OCI-M1 (cell line): ENCODE measurements at regions not wholly inside any gene's neighbourhood (a gene's known extent, or its start where the extent isn't known, plus 50 kb on each side); places are given as distances from the start of the nearest gene placed in this dataset.
"Not testable (repeated sequence)": the region's sequence is repeated elsewhere in the genome, so short reads cannot be mapped to it uniquely, and the experiment has no call there.

ENCODE experiments used
- DNase-seq: peaks from one replicate; lab custom pipeline; 2025; lab: John Stamatoyannopoulos, UW

DNA sequence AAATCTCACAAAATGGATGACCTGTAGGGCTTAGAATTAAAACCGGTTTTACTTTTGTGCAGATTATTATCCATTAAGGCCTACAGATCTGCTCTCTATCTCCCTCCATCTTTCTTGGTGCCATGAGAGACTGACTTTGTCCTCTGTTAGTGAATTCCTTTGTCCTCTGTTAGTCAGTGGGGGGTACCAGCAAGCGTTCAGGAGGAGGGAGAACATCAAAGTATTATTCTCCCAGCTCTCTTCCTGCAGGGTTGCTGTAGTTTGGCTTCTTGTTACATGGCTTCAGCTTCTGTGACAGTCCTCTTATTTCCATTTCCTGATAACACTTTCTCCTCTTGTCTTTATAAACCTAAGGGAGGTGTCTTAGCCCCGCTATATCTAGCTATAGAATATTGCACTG lies 850.5 kb upstream of the SEMA6A start:
- no peak for DNase-seq

DNA sequence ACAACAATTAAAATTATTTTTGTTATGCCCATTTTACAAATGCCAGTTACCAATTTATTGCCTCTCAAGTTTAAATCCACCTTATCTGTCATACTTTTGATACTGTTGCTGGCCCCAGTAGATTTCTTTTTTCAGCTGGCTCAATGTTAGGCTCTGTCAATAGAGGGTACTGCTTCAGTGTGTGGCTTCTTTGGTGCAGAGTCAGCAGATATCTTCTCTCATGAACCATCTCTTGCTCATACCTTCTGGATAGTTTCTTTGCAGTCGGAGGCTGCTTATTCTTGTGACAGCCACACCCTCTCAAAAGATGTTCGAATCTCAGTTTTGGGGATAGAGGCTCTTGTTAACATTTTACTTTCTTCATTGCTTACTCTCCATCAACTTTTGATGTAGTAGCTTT lies 849.9 kb upstream of the SEMA6A start:
- no peak for DNase-seq

DNA sequence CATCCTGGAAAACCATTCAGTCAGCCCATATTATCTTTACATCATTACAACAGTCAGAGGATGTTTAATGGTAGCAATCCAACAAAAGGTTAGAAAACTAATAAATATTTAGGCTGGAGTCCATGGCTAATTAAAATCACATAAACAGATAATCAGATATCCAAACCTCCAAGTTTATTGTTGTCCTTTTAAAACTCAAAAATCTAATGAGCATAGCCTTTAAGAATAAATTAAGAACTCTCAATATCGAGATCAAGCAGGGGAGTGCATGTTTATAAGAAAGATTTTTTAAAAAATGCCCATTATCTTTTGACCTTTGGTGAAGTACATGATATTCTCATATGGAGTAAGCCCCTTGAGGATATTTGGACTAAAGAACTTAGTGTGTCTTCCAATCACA lies 842.9 kb upstream of the SEMA6A start:
- DNase-seq: no peak

DNA sequence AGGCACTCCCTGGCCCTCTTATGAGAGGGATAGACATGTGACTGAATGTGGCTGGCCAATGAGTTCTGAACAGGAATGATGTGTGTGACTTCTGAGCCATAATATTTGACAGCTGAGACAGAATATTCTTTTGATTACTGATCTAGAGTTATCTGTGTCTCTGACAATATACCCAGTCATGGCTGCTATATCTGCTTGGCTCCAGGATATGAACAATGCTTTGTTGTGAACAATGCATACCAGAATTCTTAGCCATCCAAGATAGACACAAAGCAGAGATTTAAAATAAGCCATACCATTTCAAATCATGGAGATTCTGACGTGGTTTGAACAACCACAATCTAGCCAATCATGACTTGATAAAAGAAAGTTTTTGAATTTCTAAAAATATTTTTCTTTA lies 840.3 kb upstream of the SEMA6A start:
- no peak for DNase-seq

DNA sequence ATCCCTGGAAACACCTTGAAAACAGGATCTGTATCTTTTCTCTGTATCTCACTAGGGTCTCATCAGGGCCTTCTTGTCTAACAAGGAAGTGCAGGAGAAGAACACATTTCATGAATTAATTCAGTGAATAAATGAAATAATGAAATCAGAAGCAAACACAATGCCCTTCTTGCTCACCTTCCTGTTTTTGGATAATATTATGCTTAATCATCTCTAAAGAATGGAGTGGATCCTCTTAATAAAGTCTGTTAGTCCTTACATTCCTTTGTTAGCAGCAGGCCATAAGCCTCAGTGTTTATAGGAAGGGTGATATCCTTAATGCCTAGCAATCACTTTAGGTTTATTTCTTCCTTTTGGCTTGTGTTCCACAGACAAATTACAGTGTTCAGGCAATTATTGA lies 837.1 kb upstream of the SEMA6A start:
- no peak for DNase-seq

DNA sequence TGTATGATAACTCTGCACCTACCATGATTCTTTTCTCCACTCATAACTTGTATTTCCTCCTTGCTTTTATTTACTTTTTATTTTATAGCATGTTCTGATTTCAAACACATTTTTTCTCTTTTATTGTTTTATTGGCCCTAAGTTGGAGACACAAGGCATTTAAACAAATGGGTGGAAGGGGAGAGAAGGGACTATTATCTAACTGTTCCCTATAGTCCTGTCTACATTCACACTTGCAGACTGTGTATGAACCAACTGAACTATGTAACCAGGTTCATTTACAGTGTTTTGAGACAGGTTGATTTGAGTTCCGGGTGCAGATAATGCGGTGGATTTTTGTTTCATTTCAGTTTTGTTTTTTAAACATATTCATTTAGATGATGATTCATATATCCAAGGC lies 830.6 kb upstream of the SEMA6A start:
- no peak for DNase-seq

DNA sequence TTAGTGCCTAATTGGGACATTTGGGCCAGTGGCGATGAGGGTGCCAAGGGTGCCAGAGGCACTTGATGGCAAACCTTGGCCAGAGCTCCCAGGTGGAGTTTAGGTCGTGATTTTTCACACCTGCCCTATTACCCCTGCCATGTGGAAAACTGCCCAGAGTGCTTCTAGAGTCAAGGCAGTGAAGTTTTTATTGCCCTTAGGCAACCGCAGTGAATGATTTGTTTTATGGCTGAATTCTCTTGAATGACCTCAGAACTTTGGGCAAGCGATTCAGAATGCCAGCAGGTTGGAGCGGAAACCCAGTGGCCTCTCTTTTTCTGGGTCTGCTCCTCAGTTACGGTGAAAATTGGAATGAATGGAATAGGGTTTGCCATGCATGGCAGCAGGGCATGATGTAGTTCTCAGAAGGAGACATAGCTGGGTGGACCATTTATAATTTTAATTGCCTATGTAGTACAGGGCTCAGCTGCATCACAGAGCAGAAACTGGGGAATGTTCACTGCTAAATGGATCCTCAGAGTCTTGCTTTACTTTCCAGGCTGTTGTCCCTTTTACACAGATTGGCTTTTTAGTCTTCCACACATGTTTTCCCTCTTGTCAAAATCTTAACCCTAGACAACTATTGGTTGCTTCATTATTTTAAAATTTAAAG lies 820.0 kb upstream of the SEMA6A start:
- no peak for DNase-seq

DNA sequence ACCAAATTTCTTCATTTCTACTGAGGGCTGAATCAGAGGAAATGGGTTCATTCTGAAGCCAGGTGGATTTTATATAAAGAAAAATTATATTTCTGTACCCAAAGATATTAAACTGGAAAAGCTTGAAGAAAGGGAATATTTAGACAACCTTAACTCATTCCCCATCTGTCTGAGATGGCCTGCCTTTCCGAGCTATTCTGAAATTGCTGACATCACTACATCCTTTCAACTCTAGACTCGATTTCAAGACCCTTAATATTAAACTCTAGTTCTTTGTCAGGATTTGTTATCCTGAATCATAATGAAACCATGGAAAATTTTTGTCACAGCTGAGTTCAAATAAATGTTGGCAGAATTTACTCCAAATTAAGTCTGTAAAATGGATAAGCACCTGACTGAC lies 818.5 kb upstream of the SEMA6A start:
- DNase-seq: no peak

DNA sequence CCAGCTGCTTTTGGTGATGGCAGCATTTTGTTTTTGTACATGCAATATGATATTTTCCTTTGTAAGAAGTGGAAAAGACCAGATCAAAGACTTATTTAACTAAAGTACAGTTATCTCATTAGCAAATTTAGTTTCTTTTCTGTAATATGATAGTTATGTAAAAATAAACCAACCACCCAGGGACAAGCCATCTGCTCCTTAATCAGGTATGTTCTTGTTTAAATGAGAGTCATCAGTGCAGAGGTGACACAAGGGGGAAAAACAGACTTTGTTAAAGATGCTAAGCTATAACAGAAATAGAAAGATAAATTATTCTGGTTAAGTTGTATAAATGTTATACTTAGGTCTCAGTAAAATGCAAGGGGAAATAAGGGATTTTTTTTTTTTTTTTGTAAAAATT lies 805.7 kb upstream of the SEMA6A start:
- DNase-seq: no peak

DNA sequence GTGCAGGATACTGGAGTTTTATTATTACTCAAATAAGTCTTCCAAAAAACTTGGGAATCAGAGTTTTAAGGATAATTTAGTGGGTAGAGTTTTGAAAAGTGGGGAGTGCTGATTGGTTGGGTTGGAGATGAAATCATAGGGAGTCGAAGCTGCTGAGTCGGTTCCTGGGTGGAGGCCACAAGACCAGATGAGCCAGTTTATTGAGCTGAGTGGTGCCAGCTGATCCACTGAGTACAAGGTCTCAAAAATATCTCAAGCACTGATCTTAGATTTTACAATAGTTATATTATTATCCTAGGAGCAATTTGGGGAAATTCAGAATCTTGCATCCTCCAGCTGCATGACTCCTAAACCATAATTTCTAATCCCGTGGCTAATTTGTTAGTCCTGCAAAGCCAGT lies 804.9 kb upstream of the SEMA6A start:
- DNase-seq: no peak

DNA sequence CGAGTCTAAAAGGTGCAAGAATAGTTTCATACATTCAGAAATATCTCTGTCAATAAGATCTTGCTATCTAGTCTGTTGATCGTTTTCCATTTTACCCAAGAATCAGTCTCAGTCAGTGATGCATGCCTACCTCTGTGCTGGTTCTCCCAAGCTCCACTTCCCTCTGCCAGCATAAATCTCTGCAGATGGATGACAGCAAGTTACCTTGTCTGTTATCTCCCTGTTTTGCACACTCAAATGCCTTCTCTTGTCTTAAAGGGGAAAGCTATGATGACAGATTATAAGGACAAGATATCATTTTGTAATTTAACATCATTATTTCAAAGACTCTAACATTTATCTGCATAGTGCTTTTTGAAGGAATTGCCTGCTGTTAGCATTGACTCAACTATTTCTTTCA lies 802.1 kb upstream of the SEMA6A start:
- DNase-seq: no peak

DNA sequence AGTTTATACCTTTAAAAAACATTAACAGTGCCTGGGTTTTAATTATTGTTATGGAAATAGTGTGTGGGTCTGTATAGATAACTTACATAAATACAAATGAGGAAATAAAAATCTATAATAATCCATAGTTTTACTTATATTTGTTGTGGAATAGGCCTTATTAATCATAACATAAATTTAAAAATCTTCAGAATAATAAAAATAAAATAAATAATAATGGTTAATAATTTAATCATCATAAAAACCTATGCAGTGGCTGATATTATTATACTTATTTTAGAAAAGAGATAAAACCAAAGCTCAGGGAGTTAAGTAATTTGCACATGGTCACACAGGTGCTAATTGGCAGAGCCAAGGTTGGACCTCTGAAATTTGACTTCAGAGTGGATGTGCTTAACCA lies 785.3 kb upstream of the SEMA6A start:
- no peak for DNase-seq

DNA sequence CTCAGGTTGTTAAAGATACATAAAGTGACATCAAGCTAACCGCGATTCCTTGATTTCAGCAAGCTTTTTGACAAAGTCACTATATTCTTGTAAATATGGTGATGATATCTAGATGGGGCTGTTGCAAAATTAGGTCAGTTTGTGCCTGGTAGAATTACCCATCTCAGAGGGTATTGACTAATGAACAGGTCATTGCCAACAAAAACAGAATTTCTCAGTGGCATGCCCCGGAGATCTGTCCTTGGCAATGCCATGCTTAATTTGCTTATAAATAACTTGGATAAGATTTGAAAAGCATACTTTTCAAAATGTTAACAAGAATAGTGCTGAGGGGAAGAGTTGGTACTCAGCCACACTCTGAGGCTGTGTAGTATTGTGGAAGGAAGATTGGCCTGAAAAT lies 783.3 kb upstream of the SEMA6A start:
- DNase-seq: no peak

DNA sequence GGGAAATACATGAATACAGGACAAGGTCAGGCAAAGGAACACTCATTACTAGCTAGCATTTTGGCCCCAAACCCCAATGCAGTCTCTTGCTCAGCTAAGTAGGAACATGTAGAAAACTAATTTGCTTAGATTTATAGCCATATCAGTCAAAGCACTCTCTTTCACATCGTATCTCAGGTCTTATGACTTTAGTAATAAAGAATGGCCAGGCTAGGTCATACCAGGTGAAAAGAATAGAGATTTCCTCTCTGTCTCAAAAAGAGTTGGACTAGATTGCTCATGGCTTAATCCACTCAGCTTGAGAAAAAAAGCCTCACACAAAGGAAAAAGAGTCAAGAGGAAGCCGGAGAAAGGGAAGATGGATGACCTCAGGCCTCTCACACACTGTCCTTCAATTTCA lies 772.7 kb upstream of the SEMA6A start:
- no peak for DNase-seq

DNA sequence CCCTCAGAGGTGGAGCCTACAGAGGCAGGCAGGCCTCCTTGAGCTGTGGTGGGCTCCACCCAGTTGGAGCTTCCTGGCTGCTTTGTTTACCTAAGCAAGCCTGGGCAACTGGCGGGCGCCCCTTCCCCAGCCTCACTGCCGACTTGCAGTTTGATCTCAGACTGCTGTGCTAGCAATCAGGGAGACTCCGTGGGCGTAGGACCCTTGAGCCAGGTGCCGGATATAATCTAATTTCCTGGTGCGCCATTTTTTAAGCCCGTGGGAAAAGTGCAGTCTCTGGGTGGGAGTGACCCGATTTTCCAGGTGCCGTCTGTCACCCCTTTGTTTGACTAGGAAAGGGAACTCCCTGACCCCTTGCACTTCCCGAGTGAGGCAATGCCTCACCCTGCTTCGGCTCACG lies 769.1 kb upstream of the SEMA6A start:
- DNase-seq: not testable (repeated sequence)

DNA sequence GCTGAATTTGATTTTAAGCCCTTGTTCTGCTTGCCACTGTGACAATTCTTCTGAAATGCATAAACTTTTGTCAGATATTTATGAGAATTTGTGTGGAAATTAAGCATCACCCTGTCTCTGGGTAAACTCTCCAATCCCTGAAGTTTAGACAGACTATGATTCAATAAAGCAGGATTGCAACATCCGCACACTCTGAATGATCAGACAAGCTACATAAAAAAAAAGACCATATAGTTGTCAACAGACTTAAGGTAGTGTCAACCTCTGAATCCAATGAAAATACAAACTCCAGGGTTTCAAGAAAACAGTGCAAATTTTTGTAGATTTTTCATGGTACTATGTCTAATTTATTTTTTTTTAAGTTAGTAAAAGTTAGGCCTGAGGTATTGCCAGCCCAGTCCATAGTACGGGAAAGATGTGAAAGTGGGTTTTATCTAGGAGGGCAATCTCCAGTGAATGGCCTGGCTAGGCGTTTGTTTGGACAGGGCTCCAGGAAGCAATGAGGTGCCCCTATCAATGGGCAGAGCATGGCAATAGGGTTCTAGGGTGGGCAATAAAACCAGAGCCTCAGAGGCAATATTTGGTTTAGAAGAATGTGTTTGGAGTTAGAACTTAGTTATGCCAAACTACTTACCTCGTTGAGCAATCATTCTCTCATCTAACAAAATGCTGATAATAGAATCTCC lies 762.6 kb upstream of the SEMA6A start:
- no peak for DNase-seq

DNA sequence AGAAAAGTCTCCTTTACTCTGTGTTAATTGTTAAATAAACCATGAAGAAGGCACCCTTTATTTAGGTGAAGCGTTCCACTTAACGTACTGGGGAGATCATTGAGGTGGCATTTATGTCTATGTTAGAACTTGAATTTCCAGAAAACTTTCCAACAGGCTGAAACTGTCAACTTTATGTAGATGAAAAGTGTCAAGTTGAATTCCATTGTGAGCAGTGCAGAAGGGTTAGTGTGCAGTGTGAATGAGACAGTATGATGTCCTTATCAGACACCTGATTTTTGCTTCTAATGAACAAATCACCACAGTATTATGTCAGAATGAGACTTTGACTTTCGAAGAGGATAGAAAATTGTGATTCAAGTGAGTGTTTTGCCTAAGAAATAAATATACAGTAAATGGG lies 761.6 kb upstream of the SEMA6A start:
- DNase-seq: no peak

DNA sequence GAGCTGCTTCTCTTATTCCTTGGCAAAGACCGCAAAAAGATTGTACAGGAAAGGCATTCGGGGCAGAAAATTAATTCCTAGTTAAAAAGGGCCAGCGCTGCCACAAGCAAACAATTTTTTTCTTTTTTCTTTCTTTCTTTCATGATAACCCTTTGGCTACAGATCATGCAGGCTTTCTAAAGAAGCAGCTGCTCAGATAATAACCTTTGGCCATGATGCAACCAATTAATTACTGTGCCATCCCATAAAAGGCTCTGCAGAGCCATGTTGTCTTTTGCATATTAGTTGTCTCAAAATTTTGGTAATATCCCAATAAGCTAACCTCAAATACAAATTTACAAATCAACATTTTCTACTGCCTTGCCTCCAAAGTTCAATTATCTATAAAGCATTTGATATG lies 758.4 kb upstream of the SEMA6A start:
- no peak for DNase-seq

DNA sequence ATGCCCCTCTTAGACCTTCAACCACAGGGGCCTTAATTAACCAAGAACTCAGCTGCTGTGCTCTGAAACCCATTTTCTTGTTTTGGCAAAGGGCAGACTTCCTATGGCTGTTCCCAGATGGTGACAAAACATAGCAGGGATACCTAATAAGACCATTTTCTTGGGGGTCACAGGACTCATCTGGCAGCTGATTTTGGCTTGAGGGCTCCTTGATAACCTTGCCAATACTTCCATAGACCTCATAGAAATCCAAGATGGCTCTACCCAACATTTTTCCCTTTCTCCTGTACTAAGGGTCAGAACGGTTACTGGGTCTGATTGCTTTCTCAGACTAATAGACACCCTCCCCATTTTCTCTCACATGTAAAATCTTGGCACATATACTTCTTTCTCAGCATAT lies 757.7 kb upstream of the SEMA6A start:
- DNase-seq: no peak

DNA sequence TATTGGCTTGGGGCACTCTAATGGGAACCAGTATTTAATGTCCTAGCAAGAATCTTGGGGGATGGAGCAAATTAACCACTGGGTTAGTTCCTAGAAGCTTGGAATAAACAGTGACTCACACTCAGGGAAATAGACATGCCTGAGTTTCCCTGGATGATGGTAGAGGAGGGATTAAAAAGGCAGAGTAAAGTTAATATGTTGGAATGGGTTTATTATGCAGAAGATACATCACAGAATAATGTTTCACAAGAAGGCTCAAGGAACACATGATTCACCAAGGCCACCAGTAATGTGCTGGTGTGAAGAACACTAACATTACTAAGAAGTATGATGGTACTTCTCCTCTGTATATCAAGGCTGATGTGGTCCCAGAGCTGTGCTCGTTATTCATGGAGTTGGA lies 752.9 kb upstream of the SEMA6A start:
- no peak for DNase-seq

DNA sequence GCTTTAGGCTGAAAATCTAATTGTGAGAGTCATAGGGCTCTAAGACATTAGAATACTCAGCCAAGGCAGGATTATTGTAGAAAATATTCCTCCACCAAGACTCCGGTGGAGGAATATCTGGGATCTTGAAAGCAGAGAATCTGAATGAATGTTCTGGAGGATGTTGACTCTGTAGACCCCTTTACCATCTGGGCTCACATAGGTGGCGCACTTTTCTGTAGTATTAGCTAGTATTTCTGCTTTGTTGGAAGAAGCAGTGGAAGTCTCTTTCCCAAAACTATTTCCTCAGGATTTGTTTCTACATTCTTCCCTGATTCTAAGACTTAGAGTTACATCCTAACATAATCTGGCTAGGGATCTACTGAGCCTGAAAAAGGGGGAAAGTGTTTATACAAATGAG lies 752.4 kb upstream of the SEMA6A start:
- DNase-seq: no peak

DNA sequence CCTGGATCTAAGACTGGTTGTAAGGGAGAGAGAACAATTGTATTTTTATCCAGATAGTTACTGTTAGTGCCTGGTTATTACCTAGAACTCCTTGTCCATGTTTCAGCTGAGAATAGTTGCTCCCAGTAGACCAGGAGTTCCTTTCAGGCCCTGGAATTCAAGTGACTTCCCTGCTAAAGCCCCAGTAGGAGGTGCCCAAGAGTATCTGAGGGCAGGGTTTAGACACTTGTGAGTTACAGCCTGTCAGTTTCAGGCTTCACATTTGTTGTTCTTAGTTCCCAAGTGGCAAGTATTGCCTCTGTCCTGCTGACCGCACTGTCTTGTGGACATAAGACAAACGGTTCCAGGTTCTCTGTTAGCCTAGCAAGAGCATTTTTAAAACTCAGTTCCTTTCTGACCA lies 743.9 kb upstream of the SEMA6A start:
- DNase-seq: no peak

DNA sequence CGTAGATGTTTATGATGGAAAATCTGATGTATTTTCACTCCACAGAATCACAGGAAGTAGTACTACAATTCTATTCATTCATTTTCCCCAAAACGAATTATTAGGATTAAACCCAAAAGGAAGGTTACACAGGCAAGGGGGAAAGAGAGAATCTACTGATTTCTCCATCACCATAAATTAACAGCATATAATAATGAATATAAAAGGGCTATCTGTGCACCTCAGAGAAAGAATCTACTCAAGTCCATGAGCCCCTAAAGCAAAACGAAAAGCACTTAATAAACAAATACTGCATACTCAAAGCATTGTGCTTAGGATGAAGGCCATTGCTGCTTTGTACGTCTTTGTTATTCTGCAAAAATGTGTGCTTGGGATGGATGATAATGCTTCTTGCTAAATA lies 740.5 kb upstream of the SEMA6A start:
- no peak for DNase-seq

DNA sequence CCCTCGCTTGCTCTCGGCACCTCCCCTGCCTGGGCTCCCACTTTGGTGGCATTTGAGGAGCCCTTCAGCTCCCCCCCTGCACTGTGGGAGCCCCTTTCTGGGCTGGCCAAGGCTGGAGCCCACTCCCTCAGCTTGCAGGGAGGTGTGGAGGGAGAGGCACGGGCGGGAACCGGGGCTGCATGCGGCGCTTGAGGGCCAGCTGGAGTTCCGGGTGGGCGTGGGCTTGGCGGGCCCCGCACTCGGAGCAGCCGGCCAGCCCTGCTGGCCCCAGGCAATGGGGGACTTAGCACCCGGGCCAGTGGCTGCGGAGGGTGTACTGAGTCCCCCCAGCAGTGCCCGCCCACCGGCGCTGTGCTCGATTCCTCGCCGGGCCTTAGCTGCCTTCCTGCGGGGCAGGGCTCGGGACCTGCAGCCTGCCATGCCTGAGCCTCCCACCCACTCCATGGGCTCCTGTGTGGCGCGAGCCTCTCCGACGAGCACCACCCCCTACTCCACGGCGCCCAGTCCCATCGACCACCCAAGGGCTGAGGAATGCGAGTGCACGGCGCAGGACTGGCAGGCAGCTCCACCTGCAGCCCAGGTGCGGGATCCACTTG lies 730.0 kb upstream of the SEMA6A start:
- not testable (repeated sequence) for DNase-seq
